Keratinocyte (primary cell): ENCODE measurements at regions not wholly inside any gene's neighbourhood (a gene's known extent, or its start where the extent isn't known, plus 50 kb on each side); places are given as distances from the start of the nearest gene placed in this dataset.

ENCODE experiments used
- DNase-seq: peaks from one replicate; pipeline ENCODE4 v3.0.0-alpha.2; 2011; ENCODE audit warnings: low read depth, missing footprints, low spot score
- FAIRE-seq: peaks from 2 replicates; lab custom pipeline; 2011; peaks lifted over from hg19 to GRCh38; lab: Jason Lieb, UNC
- H2AFZ ChIP-seq: 2 replicates; pipeline ENCODE4 v1.6.0; 2012; ENCODE audit warnings: low read length, control low read depth, inconsistent platforms; ENCODE audit not compliant: control insufficient read depth
- H3K27ac ChIP-seq: 2 replicates; pipeline ENCODE4 v1.5.1; 2011; ENCODE audit warnings: low read length; ENCODE audit not compliant: control insufficient read depth, insufficient read depth
- H3K27me3 ChIP-seq: 3 replicates; pipeline ENCODE4 v1.6.0; 2011; ENCODE audit warnings: low read length; ENCODE audit not compliant: control insufficient read depth, insufficient read depth; ENCODE audit errors: extremely low read depth
- H3K36me3 ChIP-seq, 2 experiments: 2 replicates in 1 of 2; 3 replicates in 1 of 2; pipeline ENCODE4 v1.5.1; 2011; ENCODE audit warnings: low read length in 2 of 2, mild to moderate bottlenecking in 1 of 2; ENCODE audit not compliant: control insufficient read depth in 2 of 2, insufficient read depth in 2 of 2; ENCODE audit errors: extremely low read depth in 1 of 2
- H3K4me1 ChIP-seq: 3 replicates; pipeline ENCODE4 v1.5.1; 2011; ENCODE audit warnings: low read length; ENCODE audit not compliant: control insufficient read depth, insufficient read depth; ENCODE audit errors: extremely low read depth
- H3K4me2 ChIP-seq: 3 replicates; pipeline ENCODE4 v1.6.0; 2011; ENCODE audit warnings: low read depth, low read length; ENCODE audit not compliant: control insufficient read depth, insufficient read depth; ENCODE audit errors: extremely low read depth
- H3K4me3 ChIP-seq, 3 experiments: fragments of 200-600 bp in 1 of 3; sonication (generic) in 1 of 3; 2 replicates in 2 of 3; 3 replicates in 1 of 3; pipeline ENCODE4 v1.5.1; 2011 to 2016; ENCODE audit warnings: low read length in 3 of 3, mild to moderate bottlenecking in 3 of 3, control low read depth in 2 of 3, inconsistent platforms in 1 of 3, low read depth in 1 of 3, mixed read lengths in 1 of 3, mixed run types in 1 of 3, moderate library complexity in 1 of 3; ENCODE audit not compliant: control insufficient read depth in 2 of 3, insufficient read depth in 2 of 3; ENCODE audit errors: extremely low read depth in 1 of 3
- H3K79me2 ChIP-seq: 2 replicates; pipeline ENCODE4 v1.6.0; 2012; ENCODE audit warnings: low read length; ENCODE audit not compliant: control insufficient read depth, insufficient read depth
- H3K9ac ChIP-seq: 3 replicates; pipeline ENCODE4 v1.6.0; 2011; ENCODE audit warnings: low read length; ENCODE audit not compliant: control insufficient read depth, insufficient read depth; ENCODE audit errors: extremely low read depth
- H3K9me1 ChIP-seq: 3 replicates; pipeline ENCODE4 v1.6.0; 2011; ENCODE audit warnings: low read length; ENCODE audit not compliant: control insufficient read depth, insufficient read depth; ENCODE audit errors: extremely low read depth
- H3K9me3 ChIP-seq: 2 replicates; pipeline ENCODE4 v1.5.1; 2012; ENCODE audit warnings: low read depth, low read length; ENCODE audit not compliant: control insufficient read depth
- H4K20me1 ChIP-seq: 3 replicates; pipeline ENCODE4 v1.6.0; 2011; ENCODE audit warnings: low read length; ENCODE audit not compliant: control insufficient read depth, insufficient read depth; ENCODE audit errors: extremely low read depth
- CTCF ChIP-seq, 3 experiments: IDR thresholded peaks in 1 of 3; conservative IDR thresholded peaks in 1 of 3; optimal IDR thresholded peaks in 1 of 3; 2 replicates in 2 of 3; 3 replicates in 1 of 3; pipeline versions ENCODE3 to v1.5.1; 2011; ENCODE audit warnings: low read length in 3 of 3, mild to moderate bottlenecking in 3 of 3, moderate library complexity in 2 of 3, control low read depth in 1 of 3, inconsistent platforms in 1 of 3; ENCODE audit not compliant: insufficient read depth in 2 of 3; ENCODE audit errors: extremely low read depth in 1 of 3
- EZH2 ChIP-seq: IDR thresholded peaks from one replicate; pipeline ENCODE4 v1.6.1; 2012; ENCODE audit warnings: inconsistent platforms, mild to moderate bottlenecking, low read length, moderate library complexity
- dilution Hi-C: fragments of 300-500 bp; cut with MboI; formaldehyde crosslinking; loops from one replicate; pipeline ENCODE4 v1.7.0; 2020; ENCODE audit warnings: low sequenced_read_pairs; ENCODE audit not compliant: extremely low pct_ligation_motif_present

DNA sequence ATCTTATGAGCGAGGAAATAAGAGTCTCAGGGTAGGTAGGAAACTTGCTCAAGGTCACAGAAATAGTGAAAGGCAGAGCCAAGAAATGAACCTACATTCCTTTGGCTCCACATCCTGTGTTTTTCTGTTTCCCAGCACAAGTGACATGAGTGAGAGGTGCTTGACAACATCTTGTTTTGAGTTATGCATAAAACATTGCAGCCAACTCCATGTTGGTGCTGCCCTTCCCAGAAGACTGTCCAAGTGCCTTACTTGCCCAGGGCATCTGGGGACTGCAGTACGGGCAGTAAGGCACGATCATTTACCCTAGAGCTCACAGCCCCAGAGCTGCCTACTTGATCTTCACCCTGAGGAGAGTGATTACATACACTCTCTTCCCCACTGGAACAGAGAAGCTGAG lies 148.8 kb downstream of the NOC3L start:
- dilution Hi-C loops = no loop called here
- Histone ChIP-seq H2AFZ (no peak overlapping the region), H3K79me2 (no peaks in the 10 kb centered on the region), H3K27me3 (no peaks in the 10 kb centered on the region), H3K27ac (no peak overlapping the region), H3K4me1 (no peaks in the 10 kb centered on the region), H3K4me2 (no peak overlapping the region), H4K20me1 (no peaks in the 10 kb centered on the region), H3K36me3 (no peaks in the 10 kb centered on the region), H3K9me3 (no peaks in the 10 kb centered on the region), H3K9ac (no peak overlapping the region), H3K9me1 (no peaks in the 10 kb centered on the region), H3K4me3 (no peak overlapping the region)
- DNase-seq (no peak), FAIRE-seq (no peak)
- TF ChIP-seq EZH2 (no peak), CTCF (optimal IDR thresholded peaks at IDR 0.05 in 1 of 3, IDR thresholded peaks at IDR 0.05 in 1 of 3, conservative IDR thresholded peaks at IDR 0.05 in 1 of 3; ENCODE audit: extremely low read depth in 1 of 3, insufficient read depth in 2 of 3, low read length in 3 of 3) (no peak)

- H3K36me3 ChIP-seq = no peaks in the 10 kb centered on the region
Observed at GRCh38 chr10:94214481-94214893, 148.3 kb downstream of the NOC3L start.

More at GRCh38 chr10:94214481-94214893, 148.3 kb downstream of the NOC3L start:
- no peaks in the 10 kb centered on the region for H3K27me3 ChIP-seq
- DNase-seq = no peak
- FAIRE-seq = no peak
- no peaks in the 10 kb centered on the region for H3K4me1 ChIP-seq
- no peak overlapping the region for H3K4me2 ChIP-seq
- no peak overlapping the region for H2AFZ ChIP-seq
- no peak for TF ChIP-seq CTCF (optimal IDR thresholded peaks at IDR 0.05 in 1 of 3, IDR thresholded peaks at IDR 0.05 in 1 of 3, conservative IDR thresholded peaks at IDR 0.05 in 1 of 3; ENCODE audit: extremely low read depth in 1 of 3, insufficient read depth in 2 of 3, low read length in 3 of 3)
- no peak for TF ChIP-seq EZH2
- H3K9me1 ChIP-seq = no peaks in the 10 kb centered on the region
- dilution Hi-C loops = no loop called here
- no peaks in the 10 kb centered on the region for H3K9me3 ChIP-seq
- H3K9ac ChIP-seq = no peak overlapping the region
- H3K79me2 ChIP-seq = no peaks in the 10 kb centered on the region
- H3K27ac ChIP-seq = no peak overlapping the region
- no peak overlapping the region for H3K4me3 ChIP-seq
- H4K20me1 ChIP-seq = no peaks in the 10 kb centered on the region
